ENCODE measurements at regions not wholly inside any gene's neighbourhood (a gene's known extent, or its start where the extent isn't known, plus 50 kb on each side); places are given as distances from the start of the nearest gene placed in this dataset.

DNA sequence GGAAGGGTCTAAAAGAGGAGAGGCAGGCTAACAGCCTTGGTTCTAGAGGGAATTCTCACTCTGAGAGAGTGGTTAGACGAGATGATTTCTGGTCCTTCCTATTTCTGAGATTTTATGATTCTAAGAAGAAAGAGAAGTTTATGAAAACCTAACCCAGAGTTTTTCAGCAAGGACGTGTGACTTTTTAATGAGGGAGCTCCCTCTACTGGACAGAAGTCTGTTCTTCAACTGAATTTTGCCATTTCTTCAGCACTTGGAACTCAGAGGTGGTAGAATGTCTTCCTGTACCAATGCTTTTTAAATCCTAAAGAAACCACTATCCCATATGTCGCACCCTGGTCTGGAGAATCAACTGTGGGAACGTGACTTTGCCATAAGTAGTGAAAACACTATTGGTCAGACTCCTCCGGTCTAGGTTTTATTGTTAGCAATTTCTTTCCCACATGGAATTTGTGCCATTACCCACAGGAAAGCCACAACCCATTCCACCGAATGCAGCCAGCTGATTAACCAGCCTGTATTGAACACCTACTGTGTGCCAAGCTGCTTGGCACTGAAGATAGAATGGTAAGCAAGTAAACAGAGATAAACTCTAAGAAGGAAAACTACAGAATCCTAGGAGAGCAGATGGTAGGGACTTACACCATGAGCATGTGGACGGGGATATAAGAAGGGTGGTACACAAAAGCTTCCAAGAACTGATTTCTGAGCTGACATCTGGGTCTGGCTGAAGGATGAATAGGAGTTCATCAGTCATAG lies 199.5 kb upstream of the LMCD1 start:
- no peak overlapping the region for H3K9ac ChIP-seq
- TF ChIP-seq, protein P1, sequence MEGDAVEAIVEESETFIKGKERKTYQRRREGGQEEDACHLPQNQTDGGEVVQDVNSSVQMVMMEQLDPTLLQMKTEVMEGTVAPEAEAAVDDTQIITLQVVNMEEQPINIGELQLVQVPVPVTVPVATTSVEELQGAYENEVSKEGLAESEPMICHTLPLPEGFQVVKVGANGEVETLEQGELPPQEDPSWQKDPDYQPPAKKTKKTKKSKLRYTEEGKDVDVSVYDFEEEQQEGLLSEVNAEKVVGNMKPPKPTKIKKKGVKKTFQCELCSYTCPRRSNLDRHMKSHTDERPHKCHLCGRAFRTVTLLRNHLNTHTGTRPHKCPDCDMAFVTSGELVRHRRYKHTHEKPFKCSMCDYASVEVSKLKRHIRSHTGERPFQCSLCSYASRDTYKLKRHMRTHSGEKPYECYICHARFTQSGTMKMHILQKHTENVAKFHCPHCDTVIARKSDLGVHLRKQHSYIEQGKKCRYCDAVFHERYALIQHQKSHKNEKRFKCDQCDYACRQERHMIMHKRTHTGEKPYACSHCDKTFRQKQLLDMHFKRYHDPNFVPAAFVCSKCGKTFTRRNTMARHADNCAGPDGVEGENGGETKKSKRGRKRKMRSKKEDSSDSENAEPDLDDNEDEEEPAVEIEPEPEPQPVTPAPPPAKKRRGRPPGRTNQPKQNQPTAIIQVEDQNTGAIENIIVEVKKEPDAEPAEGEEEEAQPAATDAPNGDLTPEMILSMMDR (IDR thresholded peaks at IDR 0.05): peak; percentile 21
- H3K27me3 ChIP-seq (ENCODE audit: control insufficient read depth, insufficient read depth, low read length): no peaks in the 10 kb centered on the region
- no peak overlapping the region for H3K4me3 ChIP-seq (ENCODE audit: low read depth, low read length)
- no peaks in the 10 kb centered on the region for H3K9me3 ChIP-seq (ENCODE audit: control insufficient read depth, low read length)
- H3K79me2 ChIP-seq: no peaks in the 10 kb centered on the region
- H3K4me1 ChIP-seq: no peaks in the 10 kb centered on the region
- H3K27ac ChIP-seq: no peak overlapping the region
- no peaks in the 10 kb centered on the region for H3K36me3 ChIP-seq (ENCODE audit: control insufficient read depth, insufficient read depth, low read length)
- H2AFZ ChIP-seq: no peak overlapping the region
- no peak overlapping the region for H3K4me2 ChIP-seq (ENCODE audit: low read length)

DNA sequence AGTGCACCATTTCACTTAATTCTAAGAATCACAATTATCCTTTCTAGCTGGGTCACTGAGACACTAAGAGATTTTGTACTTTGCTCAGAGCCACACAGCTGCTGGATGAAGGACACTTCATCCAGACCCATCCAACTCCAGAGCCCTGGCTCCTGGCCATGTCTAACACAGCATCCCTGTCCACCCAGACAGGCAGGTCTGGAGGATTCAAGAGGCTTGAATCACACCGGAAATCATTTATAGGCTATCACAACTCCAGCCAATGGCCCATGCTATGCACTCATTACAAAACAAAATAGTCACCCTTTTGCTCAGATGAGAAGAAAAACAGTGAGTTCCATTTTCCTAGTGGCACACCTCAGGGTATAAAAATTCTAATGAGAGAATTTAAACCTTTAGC lies 198.2 kb upstream of the LMCD1 start:
- no peaks in the 10 kb centered on the region for H3K9me3 ChIP-seq (ENCODE audit: control insufficient read depth, low read length)
- H3K27ac ChIP-seq: no peak overlapping the region
- no peak overlapping the region for H2AFZ ChIP-seq
- H3K4me2 ChIP-seq (ENCODE audit: low read length): no peak overlapping the region
- H3K27me3 ChIP-seq (ENCODE audit: control insufficient read depth, insufficient read depth, low read length): no peaks in the 10 kb centered on the region
- no peaks in the 10 kb centered on the region for H3K36me3 ChIP-seq (ENCODE audit: control insufficient read depth, insufficient read depth, low read length)
- TF ChIP-seq, protein P1 (IDR thresholded peaks at IDR 0.05): no peak
- H3K4me1 ChIP-seq: no peaks in the 10 kb centered on the region
- H3K4me3 ChIP-seq (ENCODE audit: low read depth, low read length): no peak overlapping the region
- no peaks in the 10 kb centered on the region for H3K79me2 ChIP-seq
- no peak overlapping the region for H3K9ac ChIP-seq

DNA sequence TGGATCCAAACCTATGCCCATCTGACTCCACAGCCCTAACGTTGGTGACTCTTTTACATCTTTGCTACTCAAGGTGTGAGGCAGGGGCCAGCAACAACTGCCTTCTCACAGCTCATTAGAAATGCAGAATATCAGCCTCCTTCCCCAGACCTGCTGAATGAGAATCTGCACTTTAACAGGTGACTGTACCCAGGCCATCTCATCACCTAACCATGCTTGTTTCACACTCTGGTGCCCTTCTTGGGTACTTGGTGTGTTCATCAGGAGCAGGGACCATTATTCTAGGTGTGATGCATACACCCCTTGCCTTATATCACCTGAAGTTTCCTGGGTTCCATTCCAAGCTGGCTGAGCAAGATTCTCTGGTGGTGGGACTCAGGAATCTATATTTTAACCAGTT lies 196.3 kb upstream of the LMCD1 start:
- Histone ChIP-seq H3K27me3 (ENCODE audit: control insufficient read depth, insufficient read depth, low read length) (no peaks in the 10 kb centered on the region), H3K4me2 (ENCODE audit: low read length) (no peak overlapping the region), H3K9me3 (ENCODE audit: control insufficient read depth, low read length) (peaks cover 4% of the 10 kb centered on the region), H2AFZ (no peak overlapping the region), H3K27ac (no peak overlapping the region), H3K36me3 (ENCODE audit: control insufficient read depth, insufficient read depth, low read length) (no peaks in the 10 kb centered on the region), H3K79me2 (no peaks in the 10 kb centered on the region), H3K9ac (no peak overlapping the region), H3K4me3 (ENCODE audit: low read depth, low read length) (no peak overlapping the region), H3K4me1 (no peaks in the 10 kb centered on the region)
- TF ChIP-seq, protein P1 (IDR thresholded peaks at IDR 0.05): no peak

DNA sequence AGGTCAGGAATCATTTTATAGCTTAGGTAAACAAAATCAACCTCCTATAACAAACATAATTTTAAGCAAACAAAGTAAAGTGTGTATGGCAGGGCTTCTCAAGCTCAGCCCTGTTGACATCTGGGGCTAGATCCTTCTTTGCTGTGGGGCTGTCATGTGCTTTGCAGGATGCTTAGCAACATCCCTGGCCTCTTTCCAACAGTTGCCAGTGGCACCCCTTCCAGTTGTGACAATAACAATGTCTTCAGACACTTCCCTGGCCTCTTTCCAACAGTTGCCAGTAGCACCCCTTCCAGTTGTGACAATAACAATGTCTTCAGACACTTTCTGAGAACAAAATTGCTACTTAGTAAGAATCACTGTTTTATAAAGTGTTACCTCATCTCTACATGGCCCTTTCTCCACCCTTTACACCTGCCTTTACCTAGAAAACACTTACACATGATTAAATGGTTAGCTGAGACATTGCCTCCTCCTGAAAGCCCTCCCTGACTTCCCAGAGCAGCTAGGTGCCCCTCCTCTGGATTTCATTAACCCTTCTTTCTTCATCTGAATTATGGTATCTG lies 194.0 kb upstream of the LMCD1 start:
- Histone ChIP-seq H2AFZ (no peak overlapping the region), H3K4me3 (ENCODE audit: low read depth, low read length) (no peak overlapping the region), H3K9me3 (ENCODE audit: control insufficient read depth, low read length) (peaks cover 4% of the 10 kb centered on the region), H3K36me3 (ENCODE audit: control insufficient read depth, insufficient read depth, low read length) (no peaks in the 10 kb centered on the region), H3K27me3 (ENCODE audit: control insufficient read depth, insufficient read depth, low read length) (no peaks in the 10 kb centered on the region), H3K4me2 (ENCODE audit: low read length) (no peak overlapping the region), H3K27ac (no peak overlapping the region), H3K79me2 (no peaks in the 10 kb centered on the region), H3K9ac (no peak overlapping the region), H3K4me1 (no peaks in the 10 kb centered on the region)
- TF ChIP-seq, protein P1 (IDR thresholded peaks at IDR 0.05): no peak

DNA sequence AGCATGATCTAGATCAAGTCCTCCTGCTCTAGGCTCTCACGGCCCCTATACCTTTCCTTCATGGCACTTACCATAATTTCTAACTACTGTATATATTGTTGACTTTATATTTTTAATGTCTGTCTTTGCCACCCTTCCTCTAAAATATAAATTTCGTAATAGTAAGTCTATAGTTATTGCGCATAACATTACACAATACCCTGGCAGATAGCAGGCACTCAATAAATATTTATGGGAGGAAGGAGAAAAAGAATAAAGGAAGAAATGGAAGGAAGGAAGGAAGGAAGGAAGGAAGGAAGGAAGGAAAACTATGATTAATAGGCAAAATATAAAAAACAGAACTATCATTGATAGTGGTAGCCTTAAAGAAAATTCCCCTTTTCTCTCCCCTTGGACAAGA lies 190.3 kb upstream of the LMCD1 start:
- Histone ChIP-seq H3K27ac (no peak overlapping the region), H3K4me2 (ENCODE audit: low read length) (no peak overlapping the region), H3K4me1 (no peaks in the 10 kb centered on the region), H3K9me3 (ENCODE audit: control insufficient read depth, low read length) (peaks cover 4% of the 10 kb centered on the region), H3K27me3 (ENCODE audit: control insufficient read depth, insufficient read depth, low read length) (no peaks in the 10 kb centered on the region), H2AFZ (no peak overlapping the region), H3K9ac (no peak overlapping the region), H3K36me3 (ENCODE audit: control insufficient read depth, insufficient read depth, low read length) (no peaks in the 10 kb centered on the region), H3K4me3 (ENCODE audit: low read depth, low read length) (no peak overlapping the region), H3K79me2 (no peaks in the 10 kb centered on the region)
- TF ChIP-seq, protein P1 (IDR thresholded peaks at IDR 0.05): no peak
